Uterus (tissue), 3 donors: ENCODE measurements at regions not wholly inside any gene's neighbourhood (a gene's known extent, or its start where the extent isn't known, plus 50 kb on each side); places are given as distances from the start of the nearest gene placed in this dataset.
"Not testable (repeated sequence)": the region's sequence is repeated elsewhere in the genome, so short reads cannot be mapped to it uniquely, and the experiment has no call there.

Experiments used
- DNase-seq, 2 donors: peaks; one replicate each; pipeline ENCODE4 v3.0.0-alpha.2; 2019 to 2020
- H3K27ac ChIP-seq, 2 donors: fragments of 200-600 bp; sonication (generic); 1 replicate in 1 of 2; 2 replicates in 1 of 2; pipeline ENCODE4 v1.5.1; 2016 to 2018
- H3K27me3 ChIP-seq, 2 donors: fragments of 200-600 bp; sonication (generic); one replicate each; pipeline ENCODE4 v1.5.1; 2018 to 2019; ENCODE audit warnings: control low read depth in 1 of 2
- H3K36me3 ChIP-seq, 2 donors: fragments of 200-600 bp; sonication (generic); one replicate each; pipeline ENCODE4 v1.5.1; 2019; ENCODE audit warnings: control low read depth in 1 of 2
- H3K4me1 ChIP-seq, 2 donors: fragments of 200-600 bp; sonication (generic); one replicate each; pipeline ENCODE4 v1.5.1; 2018 to 2019; ENCODE audit warnings: control low read depth in 1 of 2
- H3K4me3 ChIP-seq, 2 donors: fragments of 200-600 bp; sonication (generic); 1 replicate in 1 of 2; 2 replicates in 1 of 2; pipeline ENCODE4 v1.5.1; 2018 to 2019; ENCODE audit warnings: mild to moderate bottlenecking in 1 of 2
- H3K9me3 ChIP-seq, 2 donors: fragments of 200-600 bp; sonication (generic); one replicate each; pipeline ENCODE4 v1.5.1; 2019; ENCODE audit warnings: control low read depth in 1 of 2
- POLR2A ChIP-seq, 2 donors: fragments of 450-650 bp; IDR thresholded peaks; one replicate each; pipeline ENCODE4 v1.6.1; 2016; ENCODE audit warnings: antibody characterized with exemption in 2 of 2, mild to moderate bottlenecking in 1 of 2, moderate library complexity in 1 of 2
- intact Hi-C: fragments of 100-400 bp; cut with DNase I; formaldehyde crosslinking; loops from one replicate; pipeline ENCODE4 v1.15.1; 2023; ENCODE audit warnings: low total_unique reads
- TF ChIP-seq, protein P1 (sequence below), 4 experiments: fragments of 200-600 bp in 2 of 4; fragments of 450-650 bp in 2 of 4; sonication (generic) in 2 of 4; IDR thresholded peaks; one replicate each; pipeline ENCODE4 v1.5.1; 2016 to 2019; ENCODE audit warnings: antibody characterized with exemption in 4 of 4, mild to moderate bottlenecking in 2 of 4, moderate library complexity in 1 of 4
- donor health status: DM: yes; HTN: yes; CAD: no.

GRCh38 chr4:79247695-79248394 lies 78.0 kb downstream of the NAA11 start:
- no peaks in the 10 kb centered on the region for H3K27me3 ChIP-seq
- intact Hi-C loops, result no loop called here
- H3K27ac ChIP-seq, result no peak overlapping the region
- no peaks in the 10 kb centered on the region for H3K4me1 ChIP-seq
- DNase-seq, result no peak
- TF ChIP-seq, protein P1, sequence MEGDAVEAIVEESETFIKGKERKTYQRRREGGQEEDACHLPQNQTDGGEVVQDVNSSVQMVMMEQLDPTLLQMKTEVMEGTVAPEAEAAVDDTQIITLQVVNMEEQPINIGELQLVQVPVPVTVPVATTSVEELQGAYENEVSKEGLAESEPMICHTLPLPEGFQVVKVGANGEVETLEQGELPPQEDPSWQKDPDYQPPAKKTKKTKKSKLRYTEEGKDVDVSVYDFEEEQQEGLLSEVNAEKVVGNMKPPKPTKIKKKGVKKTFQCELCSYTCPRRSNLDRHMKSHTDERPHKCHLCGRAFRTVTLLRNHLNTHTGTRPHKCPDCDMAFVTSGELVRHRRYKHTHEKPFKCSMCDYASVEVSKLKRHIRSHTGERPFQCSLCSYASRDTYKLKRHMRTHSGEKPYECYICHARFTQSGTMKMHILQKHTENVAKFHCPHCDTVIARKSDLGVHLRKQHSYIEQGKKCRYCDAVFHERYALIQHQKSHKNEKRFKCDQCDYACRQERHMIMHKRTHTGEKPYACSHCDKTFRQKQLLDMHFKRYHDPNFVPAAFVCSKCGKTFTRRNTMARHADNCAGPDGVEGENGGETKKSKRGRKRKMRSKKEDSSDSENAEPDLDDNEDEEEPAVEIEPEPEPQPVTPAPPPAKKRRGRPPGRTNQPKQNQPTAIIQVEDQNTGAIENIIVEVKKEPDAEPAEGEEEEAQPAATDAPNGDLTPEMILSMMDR (IDR thresholded peaks at IDR 0.05), result no peak
- no peak for TF ChIP-seq POLR2A (IDR thresholded peaks at IDR 0.05)
- no peak overlapping the region for H3K4me3 ChIP-seq
- H3K36me3 ChIP-seq, result no peaks in the 10 kb centered on the region
- no peaks in the 10 kb centered on the region for H3K9me3 ChIP-seq

DNA sequence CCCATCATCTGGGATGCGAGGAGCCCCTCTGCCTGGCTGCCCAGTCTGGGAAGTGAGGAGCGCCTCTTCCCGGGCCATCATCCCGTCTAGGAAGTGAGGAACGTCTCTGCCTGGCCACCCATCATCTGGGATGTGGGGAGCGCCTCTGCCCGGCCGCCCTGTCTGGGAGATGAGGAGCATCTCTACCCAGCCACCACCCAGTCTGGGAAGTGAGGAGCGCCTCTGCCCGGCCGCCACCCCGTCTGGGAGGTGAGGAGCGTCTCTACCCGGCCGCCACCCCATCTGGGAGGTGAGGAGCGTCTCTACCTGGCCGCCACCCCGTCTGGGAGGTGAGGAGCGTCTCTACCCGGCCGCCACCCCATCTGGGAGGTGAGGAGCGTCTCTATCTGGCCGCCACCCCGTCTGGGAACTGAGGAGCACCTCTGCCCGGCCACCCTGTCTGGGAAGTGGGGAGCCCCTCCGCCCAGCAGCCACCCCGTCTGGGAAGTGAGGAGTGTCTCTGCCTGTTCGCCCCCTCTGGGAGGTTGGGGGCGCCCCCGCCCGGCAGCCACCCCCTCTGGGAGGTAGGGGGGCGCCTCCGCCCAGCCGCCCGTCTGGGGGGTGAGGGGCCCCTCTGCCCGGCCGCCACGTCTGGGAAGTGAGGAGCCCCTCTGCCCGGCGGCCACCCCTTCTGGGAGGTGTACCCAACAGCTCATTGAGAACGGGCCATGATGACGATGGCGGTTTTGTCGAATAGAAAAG lies 80.5 kb downstream of the NAA11 start:
- intact Hi-C loops, DNase-seq, H3K9me3 ChIP-seq: not testable (repeated sequence)

GRCh38 chr4:79241846-79242245 lies 84.0 kb downstream of the NAA11 start:
- intact Hi-C loops, result no loop called here
- Histone ChIP-seq H3K4me1 (no peaks in the 10 kb centered on the region), H3K27me3 (no peaks in the 10 kb centered on the region), H3K36me3 (no peaks in the 10 kb centered on the region), H3K4me3 (no peak overlapping the region), H3K9me3 (no peaks in the 10 kb centered on the region), H3K27ac (no peak overlapping the region)
- DNase-seq, result no peak
- no peak for TF ChIP-seq POLR2A (IDR thresholded peaks at IDR 0.05)
- TF ChIP-seq, protein P1 (IDR thresholded peaks at IDR 0.05), result no peak

More for the DNA sequence above, 80.5 kb downstream of the NAA11 start:
- H3K4me1 ChIP-seq, H3K27ac ChIP-seq, H3K4me3 ChIP-seq, H3K36me3 ChIP-seq, H3K27me3 ChIP-seq: not testable (repeated sequence)

DNA sequence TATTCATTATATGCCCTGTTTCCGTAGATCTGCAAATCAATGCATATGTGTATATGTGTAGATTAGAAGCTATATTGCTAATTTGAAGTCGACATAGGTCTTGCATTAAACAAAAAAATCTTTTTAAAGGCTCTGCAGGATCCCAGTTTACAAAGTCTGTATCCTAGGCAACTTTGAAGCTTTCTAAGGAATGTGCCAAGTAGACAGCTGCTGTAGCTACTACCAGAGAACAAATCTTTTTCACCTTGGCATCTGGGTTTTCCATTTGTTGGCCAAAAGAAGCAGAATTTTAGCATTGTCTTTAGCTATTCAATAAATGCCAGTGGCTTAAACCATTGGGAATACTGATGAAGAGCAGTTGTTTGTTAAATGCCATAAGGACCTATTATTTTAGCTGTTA lies 88.0 kb downstream of the NAA11 start:
- Histone ChIP-seq H3K9me3 (no peaks in the 10 kb centered on the region), H3K27me3 (no peaks in the 10 kb centered on the region), H3K4me1 (no peaks in the 10 kb centered on the region), H3K4me3 (no peak overlapping the region), H3K36me3 (no peaks in the 10 kb centered on the region), H3K27ac (no peak overlapping the region)
- DNase-seq, result no peak
- intact Hi-C loops, result no loop called here
- TF ChIP-seq POLR2A (IDR thresholded peaks at IDR 0.05), result no peak
- TF ChIP-seq, protein P1 (IDR thresholded peaks at IDR 0.05), result no peak

DNA sequence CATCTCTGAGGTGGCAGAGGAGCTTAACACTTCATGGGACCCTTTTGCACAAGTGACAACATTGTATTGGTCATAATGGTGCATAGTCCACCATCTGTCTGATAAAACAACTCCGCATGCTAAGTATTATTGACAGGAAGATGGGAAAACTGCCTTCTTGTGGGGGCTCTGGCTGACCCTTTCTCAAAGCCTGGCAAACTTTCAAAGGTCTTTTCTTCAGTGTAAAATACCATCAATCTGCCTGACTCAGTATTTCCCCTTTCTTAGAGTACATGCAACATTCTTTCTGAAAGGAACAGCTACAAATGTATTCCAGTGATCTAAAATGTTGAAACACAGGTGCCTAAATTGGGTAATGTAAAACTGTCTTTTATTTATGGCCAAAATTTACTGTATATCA lies 89.1 kb downstream of the NAA11 start:
- Histone ChIP-seq H3K27ac (no peak overlapping the region), H3K36me3 (no peaks in the 10 kb centered on the region), H3K9me3 (no peaks in the 10 kb centered on the region), H3K4me3 (no peak overlapping the region), H3K4me1 (no peaks in the 10 kb centered on the region), H3K27me3 (no peaks in the 10 kb centered on the region)
- no peak for DNase-seq
- intact Hi-C loops, result no loop called here
- TF ChIP-seq POLR2A (IDR thresholded peaks at IDR 0.05), result no peak
- TF ChIP-seq, protein P1 (IDR thresholded peaks at IDR 0.05), result no peak
